AML-193 (cell line): ENCODE measurements at regions not wholly inside any gene's neighbourhood (a gene's known extent, or its start where the extent isn't known, plus 50 kb on each side); places are given as distances from the start of the nearest gene placed in this dataset.

ENCODE experiments used
- DNase-seq, 2 experiments: peaks; one replicate each; lab custom pipeline; 2025; lab: John Stamatoyannopoulos, UW

- DNase-seq: no peak
Observed at GRCh38 chr7:156067156-156067555, 254.9 kb upstream of the SHH start.

DNA sequence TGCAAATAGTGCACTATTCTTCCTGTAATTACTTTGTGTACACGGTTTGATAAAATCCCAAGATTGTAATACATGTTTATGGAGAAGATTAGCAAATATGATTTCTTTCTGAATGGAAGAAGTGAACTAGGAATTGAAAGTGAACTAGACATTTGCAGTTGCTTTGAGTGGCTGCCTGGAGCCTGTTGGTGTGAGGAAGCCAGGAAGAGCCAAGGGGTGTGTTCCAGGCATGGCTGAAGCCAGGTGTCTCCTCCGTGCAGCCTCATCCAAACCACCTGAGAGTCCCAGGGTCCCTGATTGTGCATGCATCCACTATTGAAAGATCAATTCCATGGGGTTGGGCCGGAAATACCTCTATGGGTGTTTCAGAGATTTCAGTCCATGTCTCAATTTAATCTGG lies 253.1 kb upstream of the SHH start:
- DNase-seq: no peak

DNA sequence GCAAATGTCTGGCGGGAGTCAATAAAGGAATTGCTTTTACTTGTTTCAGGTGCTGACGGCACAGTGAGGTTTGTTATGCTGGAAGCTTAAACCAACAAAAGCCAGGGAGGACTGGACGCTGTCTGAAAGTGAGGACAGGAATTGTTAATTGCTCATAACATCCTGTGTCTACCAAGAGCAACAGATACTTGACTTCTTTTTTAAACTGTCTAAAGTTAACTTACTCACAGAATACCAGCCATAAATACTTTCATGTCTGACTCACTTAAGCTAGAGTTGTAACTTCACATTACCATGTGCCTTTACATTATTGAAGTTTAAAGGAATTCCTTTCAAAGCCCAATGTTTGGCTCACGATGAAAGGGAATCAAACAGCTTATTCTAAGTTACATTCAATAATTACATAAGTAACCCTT lies 252.7 kb upstream of the SHH start:
- no peak for DNase-seq

GRCh38 chr7:156063241-156063810 lies 251.1 kb upstream of the SHH start:
- DNase-seq: no peak

- no peak for DNase-seq
Observed at GRCh38 chr7:156062286-156062685, 250.0 kb upstream of the SHH start.

DNA sequence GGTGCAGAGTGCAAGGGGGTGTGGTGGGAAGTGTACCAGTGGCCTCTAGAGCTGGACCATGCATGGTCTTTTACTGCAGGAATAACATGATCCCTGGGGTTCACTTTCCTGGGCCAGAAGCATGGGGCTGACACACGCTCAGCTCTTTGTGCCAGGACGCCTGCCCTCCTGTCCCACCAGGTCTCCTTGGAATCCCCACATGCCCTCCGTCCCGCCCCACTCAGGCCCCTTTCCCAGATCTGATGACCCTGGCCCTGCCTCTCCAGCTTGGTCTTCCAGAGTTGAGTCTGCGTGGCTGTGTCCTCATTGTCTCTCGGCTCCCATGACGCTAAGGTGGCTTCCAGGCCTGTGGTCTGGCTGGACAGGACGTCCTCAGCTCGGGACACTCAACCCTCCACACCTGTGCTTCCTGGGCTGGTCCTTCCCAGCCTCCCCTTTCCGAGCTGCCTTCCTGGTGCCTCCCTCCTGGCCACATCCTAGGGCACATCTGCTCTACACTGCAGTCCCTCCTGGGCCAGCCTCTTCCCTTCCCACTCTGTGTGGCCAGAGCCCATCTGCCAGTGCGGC lies 249.5 kb upstream of the SHH start:
- DNase-seq: no peak

GRCh38 chr7:156060925-156061324 lies 248.7 kb upstream of the SHH start:
- no peak for DNase-seq

- no peak for DNase-seq
Observed at GRCh38 chr7:156059369-156059768, 247.1 kb upstream of the SHH start.

DNA sequence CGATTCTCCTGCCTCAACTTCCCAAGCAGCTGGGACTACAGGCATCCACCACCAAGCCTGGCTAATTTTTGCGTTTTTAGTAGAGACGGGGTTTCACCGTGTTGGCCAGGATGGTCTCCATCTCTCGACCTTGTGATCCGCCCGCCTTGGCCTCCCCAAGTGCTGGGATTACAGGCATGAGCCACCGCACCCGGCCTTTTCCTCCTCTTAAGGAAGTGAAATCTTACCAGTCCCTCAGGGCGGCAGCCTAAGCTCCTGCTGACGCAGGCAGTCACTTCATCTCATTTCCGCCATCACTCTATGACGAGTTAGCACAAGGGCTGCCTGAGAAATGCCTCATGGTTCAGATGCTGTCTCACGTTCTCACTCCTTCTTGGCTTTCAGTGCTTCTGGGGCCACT lies 246.0 kb upstream of the SHH start:
- no peak for DNase-seq

DNA sequence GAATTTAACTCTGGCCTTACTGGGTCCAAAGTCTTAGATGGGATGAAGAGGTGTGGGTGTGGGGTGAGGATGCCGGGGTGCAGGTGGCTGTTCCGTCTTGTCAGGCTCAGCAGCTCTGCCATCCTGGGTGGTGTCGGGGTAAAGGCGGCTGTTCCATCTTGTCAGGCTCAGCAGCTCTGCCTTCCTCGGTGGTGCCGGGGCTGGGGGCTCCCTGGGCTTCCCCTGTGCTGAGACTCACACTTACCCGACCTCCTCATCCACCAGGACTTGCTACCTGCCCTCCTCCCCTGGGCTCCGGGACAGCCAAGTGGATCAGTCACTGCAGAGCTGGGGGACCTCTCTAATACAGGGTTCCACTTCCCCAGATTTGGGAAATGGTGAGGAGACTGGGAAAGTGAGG lies 244.3 kb upstream of the SHH start:
- DNase-seq: no peak

DNA sequence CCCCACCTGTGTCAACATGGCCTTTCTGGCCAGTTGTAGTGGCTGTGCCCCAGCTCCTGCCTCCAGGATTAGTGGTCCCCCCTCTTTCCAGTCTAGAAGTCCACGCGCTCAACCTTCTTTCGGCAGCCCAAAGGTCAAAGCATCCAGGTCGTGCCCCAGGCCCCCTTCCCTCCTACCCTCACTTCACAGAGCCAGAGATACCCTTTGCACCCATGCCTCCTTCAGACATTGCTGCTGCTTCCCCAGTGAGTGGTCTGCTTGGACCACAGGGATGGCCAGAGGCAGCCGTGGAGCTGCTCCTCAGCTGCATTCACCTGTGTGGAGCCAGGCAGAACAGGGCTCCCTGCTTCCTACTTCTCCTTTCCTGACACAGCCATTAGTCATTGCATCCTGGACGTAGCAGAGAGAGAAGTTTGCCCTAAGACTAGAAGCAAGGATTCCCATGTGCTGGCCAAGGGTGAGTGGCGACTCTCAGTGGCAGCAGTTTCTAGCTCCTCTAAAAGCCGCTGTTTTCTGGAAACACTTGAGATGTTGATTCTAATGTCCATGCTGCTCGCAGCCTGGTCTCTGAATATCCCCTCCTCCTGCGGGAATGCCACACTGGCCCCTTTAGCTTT lies 243.1 kb upstream of the SHH start:
- DNase-seq: no peak

GRCh38 chr7:156051884-156052283 lies 239.6 kb upstream of the SHH start:
- no peak for DNase-seq

DNA sequence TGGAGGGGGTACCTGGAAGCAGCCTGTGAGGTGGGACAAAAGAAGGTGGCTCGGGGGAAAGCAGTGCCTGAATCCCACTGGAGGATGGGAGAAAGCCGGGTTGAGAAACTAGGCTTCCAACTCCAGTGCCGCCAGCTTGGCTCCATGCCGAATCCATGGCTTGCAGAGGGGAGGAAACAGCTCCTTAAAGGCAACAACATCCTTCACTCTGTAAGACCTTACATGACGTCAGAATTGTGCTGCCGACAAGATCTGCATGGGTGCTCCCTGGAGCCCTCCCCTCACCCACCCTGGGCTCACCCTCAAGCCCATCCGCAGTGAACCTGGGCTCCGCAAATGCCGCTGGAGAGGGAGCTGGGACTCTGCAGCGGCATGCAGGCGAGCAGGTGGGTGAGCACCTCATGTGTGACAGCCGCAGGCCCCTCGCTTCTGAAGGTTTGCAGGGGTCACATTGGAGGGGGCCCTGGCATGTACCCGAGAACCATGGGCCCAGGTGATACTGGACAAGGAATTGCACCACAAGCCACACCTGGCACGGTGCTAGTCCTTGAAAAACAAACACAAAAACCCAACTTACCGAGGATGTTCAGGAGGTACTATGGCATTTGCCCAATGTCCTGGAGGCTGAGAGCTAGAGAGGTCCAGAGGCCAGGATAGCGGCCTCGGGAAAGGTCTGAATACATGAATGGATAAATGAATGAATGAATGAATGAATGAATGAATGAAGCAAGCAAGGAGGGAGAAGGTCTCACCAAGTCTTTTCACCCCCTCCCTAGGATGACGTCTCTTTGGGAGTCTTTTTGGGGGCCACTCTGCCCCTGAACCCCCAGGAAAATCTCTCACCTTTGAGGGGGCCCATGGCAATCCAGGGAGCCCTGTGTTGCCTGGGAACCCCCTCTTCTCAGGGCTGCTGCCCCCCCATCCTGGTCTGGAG lies 238.6 kb upstream of the SHH start:
- no peak for DNase-seq

DNA sequence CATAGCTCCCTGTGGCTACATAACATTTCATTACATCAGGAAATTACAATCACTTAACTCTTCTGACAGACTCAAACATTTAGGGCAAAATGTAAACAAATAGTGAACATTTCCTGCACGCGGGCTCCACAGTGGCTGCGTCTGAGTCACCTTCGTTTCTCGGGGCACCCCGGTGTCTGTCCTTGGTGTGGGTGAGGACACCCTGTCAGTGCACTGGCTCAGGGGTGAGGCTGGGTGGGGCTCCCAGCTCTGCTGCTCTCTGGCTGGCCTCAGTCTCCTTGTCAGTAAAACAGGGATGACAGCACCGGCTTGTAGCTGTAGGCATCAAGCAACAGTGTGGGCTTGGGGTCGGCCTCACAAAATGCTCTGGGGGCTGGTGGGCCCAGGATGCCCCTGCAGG lies 237.1 kb upstream of the SHH start:
- DNase-seq: no peak

DNA sequence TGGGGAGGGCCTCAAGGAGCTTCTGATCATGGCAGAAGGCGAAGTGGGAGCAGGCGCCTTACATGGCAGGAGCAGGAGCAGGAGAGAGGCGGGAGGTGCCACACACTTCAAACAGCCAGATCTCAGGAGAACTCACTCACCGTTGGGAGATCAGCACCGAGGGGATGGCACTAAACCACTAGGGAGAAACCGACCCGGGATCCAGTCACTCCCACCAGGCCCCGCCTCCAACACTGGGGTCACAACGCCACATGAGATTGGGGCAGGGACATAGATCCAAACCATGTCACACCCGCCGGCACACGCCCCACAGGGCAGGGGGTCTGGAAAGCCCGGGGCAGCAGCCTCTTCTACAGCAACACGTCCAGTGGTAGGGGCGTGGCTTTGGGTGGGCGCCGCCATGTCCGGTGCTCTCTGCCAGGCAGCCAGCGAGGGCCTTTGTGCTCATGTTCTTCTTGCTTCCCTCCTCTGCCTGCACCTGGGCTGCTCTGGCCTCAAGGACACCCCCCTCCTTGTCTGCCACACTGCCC lies 233.8 kb upstream of the SHH start:
- no peak for DNase-seq

GRCh38 chr7:156043416-156044178 lies 231.3 kb upstream of the SHH start:
- DNase-seq: no peak

GRCh38 chr7:156041398-156041797 lies 229.1 kb upstream of the SHH start:
- no peak for DNase-seq

- no peak for DNase-seq
Observed at GRCh38 chr7:156039971-156040677, 227.9 kb upstream of the SHH start.

DNA sequence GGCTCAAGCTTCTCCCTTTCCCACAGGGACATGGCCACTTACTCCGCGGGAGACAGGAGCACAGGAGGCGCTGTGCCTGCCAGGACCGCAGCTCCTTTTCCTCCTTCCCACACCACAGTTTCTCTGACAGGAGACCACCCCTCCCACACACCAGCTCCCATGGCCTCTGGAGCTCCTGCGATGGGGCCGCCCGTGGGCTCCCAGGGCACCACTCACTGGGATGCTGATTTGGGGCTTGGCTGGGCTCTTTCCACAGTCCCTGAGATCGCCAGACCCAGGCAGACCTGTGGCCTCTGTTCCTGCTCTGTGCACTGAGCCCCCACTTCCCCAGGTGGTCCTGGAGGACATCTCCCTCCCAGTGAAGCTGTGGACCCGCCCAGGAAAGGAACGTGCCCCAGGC lies 226.9 kb upstream of the SHH start:
- no peak for DNase-seq

DNA sequence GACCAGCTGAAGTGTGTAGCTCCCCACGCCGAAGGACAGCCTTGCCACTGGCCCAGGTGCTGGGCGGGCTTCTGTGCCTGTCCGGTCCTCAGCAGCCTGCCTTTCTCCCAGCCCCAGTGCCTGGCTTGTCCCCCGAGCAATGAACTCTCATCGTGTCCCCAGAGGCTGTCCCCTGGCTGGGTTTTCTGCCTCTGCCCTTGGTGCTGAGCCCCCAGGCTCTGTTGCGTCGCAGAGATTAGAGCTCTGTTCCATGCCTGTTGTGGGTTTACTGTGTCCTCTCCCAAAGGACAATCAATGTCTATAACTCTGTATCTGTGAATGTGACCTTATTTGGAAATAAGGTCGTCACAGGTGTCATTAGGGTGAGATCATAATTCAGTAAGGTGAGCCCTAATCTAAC lies 226.1 kb upstream of the SHH start:
- no peak for DNase-seq

GRCh38 chr7:156036153-156036552 lies 223.9 kb upstream of the SHH start:
- no peak for DNase-seq
